NCI-H146 (cell line): ENCODE measurements at regions not wholly inside any gene's neighbourhood (a gene's known extent, or its start where the extent isn't known, plus 50 kb on each side); places are given as distances from the start of the nearest gene placed in this dataset.

Source experiments
- DNase-seq: peaks from one replicate; lab custom pipeline; 2025; lab: John Stamatoyannopoulos, UW

GRCh38 chr6:123127807-123128206 is 131.8 kb downstream of the CLVS2 start:
- no peak for DNase-seq

GRCh38 chr6:123150076-123150475 is 154.0 kb downstream of the CLVS2 start:
- DNase-seq: peak; percentile 19

- no peak for DNase-seq
Observed at GRCh38 chr6:123159861-123160260, 163.8 kb downstream of the CLVS2 start.
